ENCODE measurements at regions not wholly inside any gene's neighbourhood (a gene's known extent, or its start where the extent isn't known, plus 50 kb on each side); places are given as distances from the start of the nearest gene placed in this dataset.

DNA sequence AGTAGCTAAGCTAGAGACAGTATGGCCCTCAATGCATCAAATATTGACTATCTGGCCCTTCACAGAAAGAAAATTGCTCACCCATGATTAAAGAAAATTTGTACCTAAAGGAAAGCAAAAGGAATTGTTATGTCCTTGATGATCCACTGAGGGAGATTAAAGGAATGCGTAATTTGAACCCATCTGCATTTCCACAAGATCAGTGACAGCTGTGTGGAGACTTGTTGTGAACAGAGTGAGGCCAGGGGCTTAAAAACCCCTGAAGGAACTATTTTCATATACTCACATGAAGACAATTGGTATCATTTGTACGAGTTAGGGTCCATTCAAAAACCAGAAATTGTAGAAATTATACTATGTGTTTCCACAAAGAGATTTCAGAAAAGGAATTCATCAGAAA, 1908.1 kb upstream of the SEL1L start:
- peaks cover 4% of the 10 kb centered on the region; the same call in 1 of the 2 replicates for H3K4me1 Mint-ChIP-seq
- H3K27ac Mint-ChIP-seq = no peak overlapping the region
- H3K4me3 Mint-ChIP-seq = no peak overlapping the region
- no peak for DNase-seq (ENCODE audit: low spot score)
- no peaks in the 10 kb centered on the region for H3K36me3 Mint-ChIP-seq
- TF ChIP-seq ZNF281 (CRISPR knock-in tag; IDR thresholded peaks at IDR 0.05) = no peak
- TF ChIP-seq IRF1 (CRISPR knock-in tag; IDR thresholded peaks at IDR 0.05) = no peak
- TF ChIP-seq CREB1 (CRISPR knock-in tag; IDR thresholded peaks at IDR 0.05) = no peak
- TF ChIP-seq SP1 (CRISPR knock-in tag; conservative IDR thresholded peaks at IDR 0.05) = no peak
- TF ChIP-seq ELF4 (CRISPR knock-in tag; IDR thresholded peaks at IDR 0.05; ENCODE audit: low read depth) = no peak
- TF ChIP-seq SMAD4 (CRISPR knock-in tag; IDR thresholded peaks at IDR 0.05) = no peak
- TF ChIP-seq TCF7 (CRISPR knock-in tag; IDR thresholded peaks at IDR 0.05; ENCODE audit: low read depth) = no peak
- no peak for TF ChIP-seq JUN (CRISPR knock-in tag; IDR thresholded peaks at IDR 0.05)
- TF ChIP-seq, protein P1, sequence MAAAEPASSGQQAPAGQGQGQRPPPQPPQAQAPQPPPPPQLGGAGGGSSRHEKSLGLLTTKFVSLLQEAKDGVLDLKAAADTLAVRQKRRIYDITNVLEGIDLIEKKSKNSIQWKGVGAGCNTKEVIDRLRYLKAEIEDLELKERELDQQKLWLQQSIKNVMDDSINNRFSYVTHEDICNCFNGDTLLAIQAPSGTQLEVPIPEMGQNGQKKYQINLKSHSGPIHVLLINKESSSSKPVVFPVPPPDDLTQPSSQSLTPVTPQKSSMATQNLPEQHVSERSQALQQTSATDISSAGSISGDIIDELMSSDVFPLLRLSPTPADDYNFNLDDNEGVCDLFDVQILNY (CRISPR knock-in tag; IDR thresholded peaks at IDR 0.05) = no peak
- no peak for TF ChIP-seq SOX15 (CRISPR knock-in tag; IDR thresholded peaks at IDR 0.05)
- no peak for TF ChIP-seq ZNF423 (CRISPR knock-in tag; IDR thresholded peaks at IDR 0.05)
- TF ChIP-seq PRDM15 (CRISPR knock-in tag; IDR thresholded peaks at IDR 0.05) = no peak
- TF ChIP-seq, protein P2, sequence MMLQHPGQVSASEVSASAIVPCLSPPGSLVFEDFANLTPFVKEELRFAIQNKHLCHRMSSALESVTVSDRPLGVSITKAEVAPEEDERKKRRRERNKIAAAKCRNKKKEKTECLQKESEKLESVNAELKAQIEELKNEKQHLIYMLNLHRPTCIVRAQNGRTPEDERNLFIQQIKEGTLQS (CRISPR knock-in tag; conservative IDR thresholded peaks at IDR 0.05) = no peak
- TF ChIP-seq ZNF263 (CRISPR knock-in tag; IDR thresholded peaks at IDR 0.05; ENCODE audit: low read depth) = no peak
- TF ChIP-seq MAX (CRISPR knock-in tag; IDR thresholded peaks at IDR 0.05) = no peak
- TF ChIP-seq, protein P3, sequence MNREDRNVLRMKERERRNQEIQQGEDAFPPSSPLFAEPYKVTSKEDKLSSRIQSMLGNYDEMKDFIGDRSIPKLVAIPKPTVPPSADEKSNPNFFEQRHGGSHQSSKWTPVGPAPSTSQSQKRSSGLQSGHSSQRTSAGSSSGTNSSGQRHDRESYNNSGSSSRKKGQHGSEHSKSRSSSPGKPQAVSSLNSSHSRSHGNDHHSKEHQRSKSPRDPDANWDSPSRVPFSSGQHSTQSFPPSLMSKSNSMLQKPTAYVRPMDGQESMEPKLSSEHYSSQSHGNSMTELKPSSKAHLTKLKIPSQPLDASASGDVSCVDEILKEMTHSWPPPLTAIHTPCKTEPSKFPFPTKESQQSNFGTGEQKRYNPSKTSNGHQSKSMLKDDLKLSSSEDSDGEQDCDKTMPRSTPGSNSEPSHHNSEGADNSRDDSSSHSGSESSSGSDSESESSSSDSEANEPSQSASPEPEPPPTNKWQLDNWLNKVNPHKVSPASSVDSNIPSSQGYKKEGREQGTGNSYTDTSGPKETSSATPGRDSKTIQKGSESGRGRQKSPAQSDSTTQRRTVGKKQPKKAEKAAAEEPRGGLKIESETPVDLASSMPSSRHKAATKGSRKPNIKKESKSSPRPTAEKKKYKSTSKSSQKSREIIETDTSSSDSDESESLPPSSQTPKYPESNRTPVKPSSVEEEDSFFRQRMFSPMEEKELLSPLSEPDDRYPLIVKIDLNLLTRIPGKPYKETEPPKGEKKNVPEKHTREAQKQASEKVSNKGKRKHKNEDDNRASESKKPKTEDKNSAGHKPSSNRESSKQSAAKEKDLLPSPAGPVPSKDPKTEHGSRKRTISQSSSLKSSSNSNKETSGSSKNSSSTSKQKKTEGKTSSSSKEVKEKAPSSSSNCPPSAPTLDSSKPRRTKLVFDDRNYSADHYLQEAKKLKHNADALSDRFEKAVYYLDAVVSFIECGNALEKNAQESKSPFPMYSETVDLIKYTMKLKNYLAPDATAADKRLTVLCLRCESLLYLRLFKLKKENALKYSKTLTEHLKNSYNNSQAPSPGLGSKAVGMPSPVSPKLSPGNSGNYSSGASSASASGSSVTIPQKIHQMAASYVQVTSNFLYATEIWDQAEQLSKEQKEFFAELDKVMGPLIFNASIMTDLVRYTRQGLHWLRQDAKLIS (CRISPR knock-in tag; IDR thresholded peaks at IDR 0.05; ENCODE audit: borderline replicate concordance) = no peak
- no peak for TF ChIP-seq FOXJ3 (CRISPR knock-in tag; IDR thresholded peaks at IDR 0.05; ENCODE audit: borderline replicate concordance)
- TF ChIP-seq MLX (CRISPR knock-in tag; IDR thresholded peaks at IDR 0.05) = no peak
- TF ChIP-seq, protein P4, sequence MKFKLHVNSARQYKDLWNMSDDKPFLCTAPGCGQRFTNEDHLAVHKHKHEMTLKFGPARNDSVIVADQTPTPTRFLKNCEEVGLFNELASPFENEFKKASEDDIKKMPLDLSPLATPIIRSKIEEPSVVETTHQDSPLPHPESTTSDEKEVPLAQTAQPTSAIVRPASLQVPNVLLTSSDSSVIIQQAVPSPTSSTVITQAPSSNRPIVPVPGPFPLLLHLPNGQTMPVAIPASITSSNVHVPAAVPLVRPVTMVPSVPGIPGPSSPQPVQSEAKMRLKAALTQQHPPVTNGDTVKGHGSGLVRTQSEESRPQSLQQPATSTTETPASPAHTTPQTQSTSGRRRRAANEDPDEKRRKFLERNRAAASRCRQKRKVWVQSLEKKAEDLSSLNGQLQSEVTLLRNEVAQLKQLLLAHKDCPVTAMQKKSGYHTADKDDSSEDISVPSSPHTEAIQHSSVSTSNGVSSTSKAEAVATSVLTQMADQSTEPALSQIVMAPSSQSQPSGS (CRISPR knock-in tag; IDR thresholded peaks at IDR 0.05; ENCODE audit: borderline replicate concordance, low read depth) = no peak
- TF ChIP-seq, protein P5, sequence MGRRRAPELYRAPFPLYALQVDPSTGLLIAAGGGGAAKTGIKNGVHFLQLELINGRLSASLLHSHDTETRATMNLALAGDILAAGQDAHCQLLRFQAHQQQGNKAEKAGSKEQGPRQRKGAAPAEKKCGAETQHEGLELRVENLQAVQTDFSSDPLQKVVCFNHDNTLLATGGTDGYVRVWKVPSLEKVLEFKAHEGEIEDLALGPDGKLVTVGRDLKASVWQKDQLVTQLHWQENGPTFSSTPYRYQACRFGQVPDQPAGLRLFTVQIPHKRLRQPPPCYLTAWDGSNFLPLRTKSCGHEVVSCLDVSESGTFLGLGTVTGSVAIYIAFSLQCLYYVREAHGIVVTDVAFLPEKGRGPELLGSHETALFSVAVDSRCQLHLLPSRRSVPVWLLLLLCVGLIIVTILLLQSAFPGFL (CRISPR knock-in tag; IDR thresholded peaks at IDR 0.05; ENCODE audit: borderline replicate concordance) = no peak
- H3K9me3 Mint-ChIP-seq = 0 out of 2 replicates have a peak, but pooled peaks cover 4% of the 10 kb centered on the region
- H3K27me3 Mint-ChIP-seq (ENCODE audit: low read depth) = no peaks in the 10 kb centered on the region
- POLR2A ChIA-PET = no interaction called here
- CTCF ChIA-PET = no interaction called here
- no peak for ATAC-seq

Data from WTC11 (cell line).